Ammon's horn (tissue), 1 donor: ENCODE measurements at regions not wholly inside any gene's neighbourhood (a gene's known extent, or its start where the extent isn't known, plus 50 kb on each side); places are given as distances from the start of the nearest gene placed in this dataset.

ENCODE experiments used
- DNase-seq: peaks from one replicate; pipeline ENCODE4 v3.0.0-alpha.2; 2016; ENCODE audit warnings: low spot score

DNA sequence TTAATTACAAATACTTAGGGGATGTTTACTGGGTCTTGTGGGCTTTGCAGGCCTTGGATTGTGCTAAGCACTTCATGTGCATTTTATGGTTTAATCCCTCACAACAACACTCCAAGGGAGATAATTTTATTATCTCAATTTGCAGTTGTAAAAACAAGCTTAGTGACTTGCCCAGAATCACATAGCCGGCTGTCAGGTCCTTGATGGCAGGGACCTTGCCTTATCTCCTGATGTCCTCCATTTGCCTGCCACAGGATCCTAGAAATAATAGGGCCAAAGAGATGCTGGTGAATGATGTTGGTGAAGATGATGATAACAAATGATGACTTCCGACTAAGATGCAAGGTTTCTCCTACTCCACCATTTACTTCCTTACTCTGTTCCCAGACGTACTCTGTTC, 385.4 kb downstream of the TMEM135 start:
- DNase-seq, result no peak

DNA sequence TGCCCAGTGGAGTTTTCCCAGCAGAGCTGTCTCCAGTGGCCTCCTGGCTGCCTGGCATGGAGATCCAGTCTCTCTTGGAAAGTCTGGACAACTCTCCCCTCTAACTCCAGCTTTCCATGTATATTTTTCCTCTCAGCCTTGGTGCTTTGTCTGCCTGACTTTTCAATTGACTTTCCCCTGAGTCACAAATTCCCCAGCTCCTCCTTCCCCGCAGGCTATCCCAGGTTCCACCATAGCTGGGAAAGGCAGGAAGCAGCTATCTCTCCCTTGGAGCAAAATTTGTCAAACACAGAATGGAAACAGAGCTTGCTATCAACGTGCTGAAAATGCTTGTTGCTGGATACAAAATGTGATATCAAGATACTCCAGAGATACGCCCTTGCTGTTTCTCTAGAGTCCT, 384.8 kb downstream of the TMEM135 start:
- no peak for DNase-seq

DNA sequence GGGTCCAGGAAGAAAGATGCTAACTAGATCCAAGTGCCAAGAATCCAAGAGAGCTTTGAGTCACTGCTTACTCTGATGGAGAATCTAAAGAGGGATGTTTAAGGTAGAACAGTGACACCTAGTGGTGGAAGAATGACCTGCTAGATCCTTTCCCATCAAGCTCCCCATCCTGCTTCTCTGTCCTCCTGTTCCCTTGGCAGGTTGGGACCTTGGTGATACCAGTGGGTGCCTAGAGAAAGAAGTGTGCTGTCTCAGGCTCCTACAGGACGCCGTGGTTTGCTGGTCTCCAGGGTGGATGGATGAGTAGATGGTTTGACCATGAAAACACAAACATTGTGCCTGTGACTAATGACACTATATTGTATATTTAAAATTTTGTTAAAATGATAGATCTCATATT, 383.7 kb downstream of the TMEM135 start:
- peak; percentile 85 for DNase-seq

GRCh38 chr11:87417951-87418350, 380.2 kb downstream of the TMEM135 start:
- no peak for DNase-seq

- no peak for DNase-seq
Measured at GRCh38 chr11:87405843-87406242, 368.1 kb downstream of the TMEM135 start.

- DNase-seq, result no peak
Measured at GRCh38 chr11:87405356-87405755, 367.6 kb downstream of the TMEM135 start.

DNA sequence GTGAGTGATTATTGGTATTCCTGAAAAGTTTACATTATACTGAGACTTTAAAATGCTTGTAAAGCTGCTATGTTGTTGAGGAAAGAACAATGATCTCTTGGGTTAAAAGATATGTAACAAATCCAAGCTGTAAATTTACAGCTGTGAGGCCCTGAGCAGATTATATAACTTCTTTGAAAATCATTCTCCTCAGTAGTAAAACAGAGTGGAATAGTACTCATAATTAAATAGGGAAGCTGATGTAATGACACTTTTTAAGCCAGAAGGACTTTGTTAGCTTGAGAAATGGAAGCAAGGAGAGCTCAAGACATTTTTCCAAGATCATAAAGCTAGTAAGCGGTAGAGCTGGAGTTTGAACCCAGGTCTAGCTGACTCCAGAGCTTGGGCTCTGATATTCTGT, 363.9 kb downstream of the TMEM135 start:
- DNase-seq, result no peak

DNA sequence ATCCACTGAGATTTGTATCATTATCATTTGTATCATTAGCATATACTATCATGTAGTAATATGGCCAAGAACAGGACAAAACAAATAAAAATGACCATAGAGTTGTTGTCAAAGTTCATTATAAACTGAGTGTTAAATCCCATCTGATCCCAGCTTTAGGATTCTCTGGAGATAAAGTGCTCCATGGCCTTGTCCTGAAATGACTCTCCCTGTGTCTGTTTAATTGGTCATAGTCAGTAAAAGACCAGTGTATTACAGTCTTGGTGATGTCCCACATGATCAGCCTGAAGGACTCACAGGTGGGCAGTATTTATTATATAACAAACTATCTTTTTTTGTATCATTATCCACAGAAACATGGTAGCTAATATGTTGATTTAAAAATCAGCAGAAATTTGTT, 361.6 kb downstream of the TMEM135 start:
- no peak for DNase-seq

DNA sequence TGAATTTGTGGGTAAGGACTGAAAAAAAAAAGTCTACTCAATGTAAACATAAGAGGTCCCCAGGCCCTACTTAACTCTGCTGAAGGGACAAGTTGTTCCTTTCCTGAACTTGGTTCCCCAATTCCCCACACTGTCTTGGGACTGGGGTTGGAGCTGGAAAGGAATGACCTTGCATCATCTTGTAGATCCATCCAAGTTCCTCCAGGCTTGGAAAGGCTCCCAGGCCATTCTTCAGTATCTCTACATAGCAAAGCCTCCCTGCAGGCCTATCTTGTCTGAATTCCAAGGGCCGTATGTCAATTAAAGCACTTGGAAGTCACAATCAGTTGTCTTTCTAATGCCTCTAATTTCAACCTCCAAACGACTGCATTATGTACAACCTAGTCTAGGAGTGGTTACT, 361.2 kb downstream of the TMEM135 start:
- DNase-seq, result no peak

GRCh38 chr11:87397011-87397865, 359.5 kb downstream of the TMEM135 start:
- no peak for DNase-seq

GRCh38 chr11:87394924-87395323, 357.2 kb downstream of the TMEM135 start:
- no peak for DNase-seq

DNA sequence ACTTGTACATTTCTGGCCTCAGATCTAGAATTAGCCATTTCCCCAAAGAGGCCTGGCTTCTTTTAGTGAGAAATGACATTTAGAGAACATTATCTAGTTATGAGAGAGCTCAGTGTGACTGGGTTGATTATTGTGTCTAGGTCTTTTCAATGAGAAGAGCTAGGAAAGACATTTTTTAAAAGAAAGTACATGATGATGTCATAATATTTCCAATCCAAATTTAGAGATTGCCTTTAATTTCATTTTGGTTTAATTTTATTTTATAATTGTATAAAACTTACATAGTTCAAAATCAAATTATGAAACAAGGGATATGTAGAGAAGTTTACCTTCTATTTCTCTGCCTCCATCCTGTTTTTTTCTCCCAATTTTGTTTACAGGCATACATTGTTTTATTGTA, 354.9 kb downstream of the TMEM135 start:
- DNase-seq, result no peak

GRCh38 chr11:87391496-87391895, 353.8 kb downstream of the TMEM135 start:
- DNase-seq, result no peak

GRCh38 chr11:87384078-87384729, 346.5 kb downstream of the TMEM135 start:
- DNase-seq, result no peak

DNA sequence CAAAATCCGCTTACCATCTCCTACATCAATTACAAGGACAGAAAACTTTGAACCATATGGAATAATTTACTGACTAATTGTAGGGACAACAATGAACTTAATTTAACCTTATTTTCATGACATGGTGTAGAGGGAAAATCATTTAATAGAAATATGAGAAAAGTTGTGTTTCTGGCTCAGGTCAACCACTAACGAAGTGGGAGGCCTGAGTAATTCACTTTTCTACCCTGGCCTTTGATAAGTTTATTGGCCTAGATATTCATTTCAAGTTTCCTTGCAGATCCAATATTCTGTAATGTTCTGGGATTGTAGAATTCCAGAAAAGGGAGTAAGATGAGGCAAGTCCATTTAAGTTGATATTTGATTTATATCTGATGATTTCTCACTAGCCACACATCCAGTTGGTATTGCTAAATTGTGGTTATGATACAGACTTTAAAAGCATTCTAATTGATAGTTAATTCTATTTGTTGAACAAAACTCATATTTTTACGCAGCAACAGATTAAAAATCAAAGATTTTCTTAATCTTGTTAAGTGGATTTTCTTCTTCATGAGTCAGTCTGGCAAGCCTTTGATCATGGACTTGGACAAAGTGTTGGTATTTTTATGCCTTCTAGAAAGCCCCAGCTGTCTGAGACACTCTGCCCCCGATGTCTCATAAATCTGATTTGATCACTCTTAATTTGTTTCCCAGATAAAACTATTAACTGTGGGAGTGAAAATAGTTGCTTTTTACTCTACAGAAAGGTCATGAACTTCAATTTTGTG, 336.5 kb downstream of the TMEM135 start:
- DNase-seq, result no peak
